ENCODE measurements at regions not wholly inside any gene's neighbourhood (a gene's known extent, or its start where the extent isn't known, plus 50 kb on each side); places are given as distances from the start of the nearest gene placed in this dataset.
A peak's percentile ranks its signal among the peaks of the same experiment; 100 is the strongest.

- TF ChIP-seq, protein P1, sequence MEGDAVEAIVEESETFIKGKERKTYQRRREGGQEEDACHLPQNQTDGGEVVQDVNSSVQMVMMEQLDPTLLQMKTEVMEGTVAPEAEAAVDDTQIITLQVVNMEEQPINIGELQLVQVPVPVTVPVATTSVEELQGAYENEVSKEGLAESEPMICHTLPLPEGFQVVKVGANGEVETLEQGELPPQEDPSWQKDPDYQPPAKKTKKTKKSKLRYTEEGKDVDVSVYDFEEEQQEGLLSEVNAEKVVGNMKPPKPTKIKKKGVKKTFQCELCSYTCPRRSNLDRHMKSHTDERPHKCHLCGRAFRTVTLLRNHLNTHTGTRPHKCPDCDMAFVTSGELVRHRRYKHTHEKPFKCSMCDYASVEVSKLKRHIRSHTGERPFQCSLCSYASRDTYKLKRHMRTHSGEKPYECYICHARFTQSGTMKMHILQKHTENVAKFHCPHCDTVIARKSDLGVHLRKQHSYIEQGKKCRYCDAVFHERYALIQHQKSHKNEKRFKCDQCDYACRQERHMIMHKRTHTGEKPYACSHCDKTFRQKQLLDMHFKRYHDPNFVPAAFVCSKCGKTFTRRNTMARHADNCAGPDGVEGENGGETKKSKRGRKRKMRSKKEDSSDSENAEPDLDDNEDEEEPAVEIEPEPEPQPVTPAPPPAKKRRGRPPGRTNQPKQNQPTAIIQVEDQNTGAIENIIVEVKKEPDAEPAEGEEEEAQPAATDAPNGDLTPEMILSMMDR (IDR thresholded peaks at IDR 0.05; ENCODE audit: insufficient read depth, low read depth, low read length): no peak
- POLR2A ChIA-PET: no interaction called here
- H3K36me3 ChIP-seq (ENCODE audit: control insufficient read depth, insufficient read depth, low read length): no peaks in the 10 kb centered on the region; the same call in 1 of the 2 replicates
These were observed 122.7 kb upstream of the TNC start for GRCh38 chr9:115240676-115241075.

DNA sequence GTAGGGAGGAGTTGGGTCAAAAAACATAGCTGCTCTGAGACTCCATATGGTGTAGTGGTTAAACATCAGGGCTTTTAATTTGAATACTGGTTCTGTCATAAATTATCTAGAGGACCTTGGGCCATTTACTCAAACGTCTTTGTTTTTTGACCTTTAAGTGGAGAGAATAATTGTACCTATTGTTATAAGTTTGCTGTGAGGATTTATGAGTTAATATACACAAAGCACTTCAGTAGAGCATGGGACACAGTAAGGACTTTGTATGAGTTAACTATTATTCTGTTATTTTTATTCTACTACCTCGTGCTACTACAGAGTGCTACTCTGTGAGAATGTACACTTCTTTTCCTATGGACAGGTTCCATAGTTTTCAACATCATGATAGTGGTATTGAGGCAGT, 123.7 kb upstream of the TNC start:
- no peaks in the 10 kb centered on the region; the same call in 1 of the 2 replicates for H3K27me3 ChIP-seq (ENCODE audit: control insufficient read depth, insufficient read depth, low read length)
- CTCF ChIA-PET: no interaction called here
- H3K36me3 ChIP-seq (ENCODE audit: control insufficient read depth, insufficient read depth, low read length): no peaks in the 10 kb centered on the region; the same call in 1 of the 2 replicates
- TF ChIP-seq, protein P1 (IDR thresholded peaks at IDR 0.05; ENCODE audit: insufficient read depth, low read depth, low read length): no peak
- H3K4me3 ChIP-seq (ENCODE audit: low read depth, low read length): no peak overlapping the region
- POLR2A ChIA-PET: no interaction called here
- DNase-seq (ENCODE audit: low read depth): no peak

More at GRCh38 chr9:115240676-115241075, 122.7 kb upstream of the TNC start:
- no peaks in the 10 kb centered on the region; the same call in 1 of the 2 replicates for H3K27me3 ChIP-seq (ENCODE audit: control insufficient read depth, insufficient read depth, low read length)
- CTCF ChIA-PET: no interaction called here
- DNase-seq (ENCODE audit: low read depth): no peak
- H3K4me3 ChIP-seq (ENCODE audit: low read depth, low read length): no peak overlapping the region

GRCh38 chr9:115249488-115249887, 131.5 kb upstream of the TNC start:
- Histone ChIP-seq H3K27me3 (ENCODE audit: control insufficient read depth, insufficient read depth, low read length) (no peaks in the 10 kb centered on the region), H3K36me3 (ENCODE audit: control insufficient read depth, insufficient read depth, low read length) (no peaks in the 10 kb centered on the region), H3K4me3 (ENCODE audit: low read depth, low read length) (no peak overlapping the region)
- TF ChIP-seq, protein P1 (IDR thresholded peaks at IDR 0.05; ENCODE audit: insufficient read depth, low read depth, low read length): no peak
- ChIA-PET POLR2A (no interaction called here), CTCF (no interaction called here)
- DNase-seq (ENCODE audit: low read depth): no peak

DNA sequence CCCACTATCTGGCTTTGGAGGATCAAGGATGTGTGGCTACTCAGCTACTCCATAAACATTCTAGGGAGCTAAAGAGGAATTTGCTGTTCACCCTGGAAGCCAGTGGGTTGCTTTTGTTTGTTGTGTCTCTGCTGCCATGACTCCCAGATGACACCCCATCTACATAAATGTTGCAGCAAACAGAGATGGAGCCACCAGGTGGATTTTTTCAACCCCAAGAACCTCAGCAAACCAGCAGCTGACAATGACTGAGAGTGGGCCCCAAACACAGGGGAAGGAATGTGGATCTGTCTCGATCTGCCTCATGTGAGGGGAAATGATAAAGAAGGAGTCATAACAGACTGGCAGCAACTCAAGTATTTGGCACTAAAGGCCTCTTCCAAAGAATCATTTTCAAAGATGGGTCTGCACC, 132.7 kb upstream of the TNC start:
- DNase-seq (ENCODE audit: low read depth): peak; percentile 86
- CTCF ChIA-PET: interaction anchor here (0.9 kb wide), 1 partner anchor 561 kb away, joined by 3 read pairs; no protein-coding TSS in a partner anchor

DNA sequence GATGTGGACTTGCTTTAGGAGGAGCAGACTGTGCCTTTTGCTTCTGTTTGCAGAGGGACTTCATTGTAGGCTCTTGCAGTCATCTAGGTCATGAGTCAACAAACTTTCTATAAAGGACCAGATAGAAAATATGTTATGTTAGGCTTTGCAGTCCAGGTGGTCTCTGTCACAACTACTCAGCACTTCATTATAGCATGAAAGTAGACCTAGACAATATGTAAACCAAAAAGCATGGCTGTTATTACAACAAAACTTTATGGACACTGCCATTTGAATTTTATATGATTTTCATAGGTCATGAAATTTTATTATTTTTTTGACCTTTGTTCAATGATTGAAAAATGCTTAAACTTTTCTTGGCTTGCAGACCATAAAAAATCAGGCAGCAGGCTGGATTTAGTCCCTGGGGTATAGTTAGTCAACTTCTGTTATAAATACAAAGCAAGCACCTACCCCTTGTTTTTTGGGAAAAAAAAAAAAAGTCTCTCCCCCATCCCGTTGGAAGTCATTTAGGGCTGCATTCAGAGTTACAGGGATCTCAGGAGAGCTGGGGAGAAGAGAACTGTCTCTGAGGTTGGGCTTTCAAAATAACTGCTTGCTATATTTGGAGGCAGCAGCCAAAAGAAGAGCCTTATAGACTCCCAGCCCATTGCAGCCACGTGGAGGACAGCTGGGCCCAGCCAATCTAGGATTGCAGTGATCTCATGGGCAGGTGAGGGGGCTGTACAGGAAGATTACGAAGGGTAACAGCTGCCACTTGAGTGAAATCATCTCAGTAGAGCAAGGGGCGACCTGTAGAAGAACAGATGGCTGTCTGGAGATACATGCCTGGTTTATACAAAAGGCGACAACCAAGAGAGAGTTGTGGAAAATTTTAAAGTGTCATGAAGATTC, 136.6 kb upstream of the TNC start:
- Histone ChIP-seq H3K27me3 (ENCODE audit: control insufficient read depth, insufficient read depth, low read length) (no peaks in the 10 kb centered on the region), H3K36me3 (ENCODE audit: control insufficient read depth, insufficient read depth, low read length) (no peaks in the 10 kb centered on the region), H3K4me3 (ENCODE audit: low read depth, low read length) (no peak overlapping the region)
- CTCF ChIA-PET: no interaction called here
- POLR2A ChIA-PET: no interaction called here
- TF ChIP-seq, protein P1 (IDR thresholded peaks at IDR 0.05; ENCODE audit: insufficient read depth, low read depth, low read length): no peak
- no peak for DNase-seq (ENCODE audit: low read depth)

More for the DNA sequence above, 132.7 kb upstream of the TNC start:
- no peaks in the 10 kb centered on the region for H3K27me3 ChIP-seq (ENCODE audit: control insufficient read depth, insufficient read depth, low read length)
- POLR2A ChIA-PET: interaction anchor here (0.5 kb wide), 1 partner anchor 346 kb away, joined by 3 read pairs; no protein-coding TSS in a partner anchor
- no peak overlapping the region for H3K4me3 ChIP-seq (ENCODE audit: low read depth, low read length)
- TF ChIP-seq, protein P1 (IDR thresholded peaks at IDR 0.05; ENCODE audit: insufficient read depth, low read depth, low read length): 0 out of 2 replicates have a peak, but pooled peaks have one; percentile 8
- H3K36me3 ChIP-seq (ENCODE audit: control insufficient read depth, insufficient read depth, low read length): no peaks in the 10 kb centered on the region
